VCaP (cell line): ENCODE measurements at regions not wholly inside any gene's neighbourhood (a gene's known extent, or its start where the extent isn't known, plus 50 kb on each side); places are given as distances from the start of the nearest gene placed in this dataset.

Source experiments
- H3K27ac ChIP-seq: fragments of 450-650 bp; 2 replicates; pipeline ENCODE4 v1.5.1; 2017
- TF ChIP-seq, protein P1 (sequence below): fragments of 450-650 bp; conservative IDR thresholded peaks from 2 replicates; pipeline ENCODE4 v1.5.1; 2017; ENCODE audit warnings: mild to moderate bottlenecking, moderate library complexity

DNA sequence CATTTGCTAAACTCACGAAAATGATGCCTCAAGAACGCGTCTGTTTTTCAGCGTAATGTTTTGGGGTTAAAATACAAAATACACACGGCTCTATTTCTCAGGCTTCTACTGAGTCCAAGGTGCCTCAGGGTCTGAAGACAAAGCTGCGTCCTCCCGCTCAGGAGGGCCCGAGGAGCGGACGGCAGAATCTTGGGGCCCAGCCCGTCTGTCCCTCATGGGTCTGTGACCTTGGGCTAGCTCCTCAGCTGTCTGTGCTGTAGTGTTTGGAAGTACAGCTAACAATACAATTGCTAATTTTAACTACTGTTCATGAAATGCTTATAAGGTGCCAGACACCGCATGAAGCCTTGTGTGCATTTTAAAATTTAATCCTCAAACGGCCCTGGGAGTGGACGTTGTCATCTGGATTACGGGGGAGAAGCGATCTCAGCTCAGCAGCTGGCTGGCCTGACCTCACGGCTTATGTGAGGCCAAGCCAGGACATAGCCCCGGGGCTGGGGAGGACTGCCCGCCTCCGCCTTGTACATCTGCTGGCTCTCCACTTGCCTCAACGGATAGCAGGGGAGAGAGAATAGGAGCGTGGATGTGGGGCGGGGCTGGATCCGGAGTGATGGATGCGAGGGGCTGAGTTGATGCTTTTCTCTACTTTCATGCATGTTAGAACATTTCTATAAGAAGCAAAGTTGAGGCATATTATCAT, 357.4 kb downstream of the GLRX3 start:
- TF ChIP-seq, protein P1, sequence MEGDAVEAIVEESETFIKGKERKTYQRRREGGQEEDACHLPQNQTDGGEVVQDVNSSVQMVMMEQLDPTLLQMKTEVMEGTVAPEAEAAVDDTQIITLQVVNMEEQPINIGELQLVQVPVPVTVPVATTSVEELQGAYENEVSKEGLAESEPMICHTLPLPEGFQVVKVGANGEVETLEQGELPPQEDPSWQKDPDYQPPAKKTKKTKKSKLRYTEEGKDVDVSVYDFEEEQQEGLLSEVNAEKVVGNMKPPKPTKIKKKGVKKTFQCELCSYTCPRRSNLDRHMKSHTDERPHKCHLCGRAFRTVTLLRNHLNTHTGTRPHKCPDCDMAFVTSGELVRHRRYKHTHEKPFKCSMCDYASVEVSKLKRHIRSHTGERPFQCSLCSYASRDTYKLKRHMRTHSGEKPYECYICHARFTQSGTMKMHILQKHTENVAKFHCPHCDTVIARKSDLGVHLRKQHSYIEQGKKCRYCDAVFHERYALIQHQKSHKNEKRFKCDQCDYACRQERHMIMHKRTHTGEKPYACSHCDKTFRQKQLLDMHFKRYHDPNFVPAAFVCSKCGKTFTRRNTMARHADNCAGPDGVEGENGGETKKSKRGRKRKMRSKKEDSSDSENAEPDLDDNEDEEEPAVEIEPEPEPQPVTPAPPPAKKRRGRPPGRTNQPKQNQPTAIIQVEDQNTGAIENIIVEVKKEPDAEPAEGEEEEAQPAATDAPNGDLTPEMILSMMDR: no peak
- H3K27ac ChIP-seq: no peak overlapping the region

DNA sequence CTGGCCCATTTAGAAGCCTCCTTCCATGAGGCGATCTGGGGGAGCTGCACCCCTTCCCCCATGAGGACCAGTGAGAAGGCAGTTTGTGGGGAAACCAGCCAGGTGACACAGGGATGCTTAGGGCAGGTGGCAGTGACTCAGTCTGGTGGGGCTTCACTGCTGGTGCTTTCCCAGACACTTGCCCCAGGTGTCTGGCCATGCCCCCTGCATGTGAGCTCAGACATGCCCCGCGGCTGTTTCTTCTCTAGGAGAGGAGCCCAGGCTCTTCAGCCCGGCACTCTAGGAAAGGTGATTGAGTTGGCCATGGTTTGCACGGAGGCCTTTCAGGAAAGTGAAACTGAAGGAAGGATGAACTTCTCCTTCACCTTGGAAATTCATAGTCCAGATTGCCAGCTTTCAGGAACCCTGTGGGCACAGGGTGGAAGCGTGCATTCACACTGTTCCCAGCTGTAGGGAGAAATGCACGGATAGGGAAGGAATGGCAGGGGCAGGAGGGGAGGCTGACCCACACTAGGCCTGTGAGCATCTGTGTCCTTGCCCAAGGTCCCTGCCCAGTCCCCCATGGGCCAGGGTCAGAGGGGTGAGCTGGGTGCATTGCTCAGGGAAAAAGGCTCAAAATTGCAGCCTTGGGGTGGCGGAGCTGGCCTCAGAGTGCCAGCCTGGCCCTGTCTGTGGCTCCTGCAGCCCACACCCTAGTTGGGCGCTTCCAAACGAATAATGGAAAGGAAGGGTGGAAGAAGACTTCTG, 359.1 kb downstream of the GLRX3 start:
- TF ChIP-seq, protein P1: no peak
- no peak overlapping the region for H3K27ac ChIP-seq

GRCh38 chr10:130495891-130496636, 359.9 kb downstream of the GLRX3 start:
- TF ChIP-seq, protein P1: no peak
- no peak overlapping the region for H3K27ac ChIP-seq

- H3K27ac ChIP-seq: no peak overlapping the region
- TF ChIP-seq, protein P1: no peak
Observed at GRCh38 chr10:130497056-130498010, 361.1 kb downstream of the GLRX3 start.

DNA sequence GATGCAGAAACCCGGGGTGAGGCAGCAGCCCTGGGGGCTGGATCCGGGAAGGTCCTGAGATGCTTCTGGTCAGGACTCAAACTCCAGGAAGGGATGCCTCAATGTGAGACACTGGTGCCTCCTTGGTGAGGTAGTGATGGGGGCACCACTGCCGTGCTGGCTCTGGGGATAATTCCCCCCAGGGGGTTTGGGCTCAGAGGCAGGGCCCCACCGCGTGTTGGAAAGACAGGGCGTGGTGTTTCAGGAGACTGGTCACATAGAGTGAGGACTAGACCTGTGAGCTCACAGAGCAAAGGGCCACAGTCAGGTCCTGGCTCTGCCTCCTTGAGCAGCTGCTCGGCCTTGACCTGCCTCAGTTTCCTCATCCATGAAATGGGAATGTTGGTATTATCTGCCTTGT, 361.9 kb downstream of the GLRX3 start:
- TF ChIP-seq, protein P1: no peak
- no peak overlapping the region for H3K27ac ChIP-seq

GRCh38 chr10:130498934-130499333, 362.7 kb downstream of the GLRX3 start:
- no peak overlapping the region for H3K27ac ChIP-seq
- TF ChIP-seq, protein P1: no peak
